Activated naive CD8-positive, alpha-beta T cell treated with anti-CD3 and anti-CD28 coated beads for 36 hours (primary cell): ENCODE measurements at regions not wholly inside any gene's neighbourhood (a gene's known extent, or its start where the extent isn't known, plus 50 kb on each side); places are given as distances from the start of the nearest gene placed in this dataset.
"Not testable (repeated sequence)": the region's sequence is repeated elsewhere in the genome, so short reads cannot be mapped to it uniquely, and the experiment has no call there.

Experiments
- DNase-seq: peaks from one replicate; pipeline ENCODE4 v3.0.0; 2021
- H3K27ac Mint-ChIP-seq: one replicate; pipeline ENCODE4 v1.8.0; 2022; ENCODE audit warnings: mild to moderate bottlenecking, moderate library complexity, mixed read lengths
- H3K27me3 Mint-ChIP-seq: one replicate; pipeline ENCODE4 v1.8.0; 2022; ENCODE audit warnings: mild to moderate bottlenecking, mixed read lengths
- H3K36me3 Mint-ChIP-seq: one replicate; pipeline ENCODE4 v1.8.0; 2021; ENCODE audit warnings: mild to moderate bottlenecking, mixed read lengths
- H3K4me1 Mint-ChIP-seq: one replicate; pipeline ENCODE4 v1.8.0; 2021; ENCODE audit warnings: mixed read lengths
- H3K4me3 Mint-ChIP-seq: one replicate; pipeline ENCODE4 v1.8.0; 2022; ENCODE audit warnings: mild to moderate bottlenecking, moderate library complexity, mixed read lengths
- H3K9me3 Mint-ChIP-seq: one replicate; pipeline ENCODE4 v1.8.0; 2022; ENCODE audit warnings: mixed read lengths

- DNase-seq: no peak
Measured at GRCh38 chr3:87836026-87836425, 222.8 kb downstream of the CGGBP1 start.

GRCh38 chr3:87835236-87835635 lies 223.6 kb downstream of the CGGBP1 start:
- Mint-ChIP-seq H3K4me1 (no peaks in the 10 kb centered on the region), H3K27ac (no peak overlapping the region), H3K9me3 (peaks cover 4% of the 10 kb centered on the region), H3K4me3 (no peak overlapping the region), H3K36me3 (no peaks in the 10 kb centered on the region), H3K27me3 (no peaks in the 10 kb centered on the region)
- DNase-seq: no peak

More at GRCh38 chr3:87836026-87836425, 222.8 kb downstream of the CGGBP1 start:
- H3K27ac Mint-ChIP-seq: no peak overlapping the region
- H3K36me3 Mint-ChIP-seq: no peaks in the 10 kb centered on the region
- H3K9me3 Mint-ChIP-seq: peaks cover 6% of the 10 kb centered on the region
- no peaks in the 10 kb centered on the region for H3K27me3 Mint-ChIP-seq
- no peaks in the 10 kb centered on the region for H3K4me1 Mint-ChIP-seq
- no peak overlapping the region for H3K4me3 Mint-ChIP-seq

- Mint-ChIP-seq H3K4me3 (no peak overlapping the region), H3K27ac (no peak overlapping the region), H3K4me1 (no peaks in the 10 kb centered on the region)
Measured at GRCh38 chr3:87834327-87834726, 224.5 kb downstream of the CGGBP1 start.

GRCh38 chr3:87833039-87833377 lies 225.8 kb downstream of the CGGBP1 start:
- Mint-ChIP-seq H3K4me3 (no peak overlapping the region), H3K27me3 (no peaks in the 10 kb centered on the region), H3K9me3 (no peaks in the 10 kb centered on the region), H3K4me1 (no peaks in the 10 kb centered on the region), H3K36me3 (no peaks in the 10 kb centered on the region), H3K27ac (no peak overlapping the region)
- DNase-seq: no peak

More at GRCh38 chr3:87834327-87834726, 224.5 kb downstream of the CGGBP1 start:
- no peaks in the 10 kb centered on the region for H3K36me3 Mint-ChIP-seq
- H3K27me3 Mint-ChIP-seq: no peaks in the 10 kb centered on the region
- peaks cover 3% of the 10 kb centered on the region for H3K9me3 Mint-ChIP-seq
- no peak for DNase-seq

GRCh38 chr3:87828046-87828445 lies 230.8 kb downstream of the CGGBP1 start:
- no peak for DNase-seq
- Mint-ChIP-seq H3K4me3 (no peak overlapping the region), H3K27me3 (peaks cover 8% of the 10 kb centered on the region), H3K27ac (no peak overlapping the region), H3K36me3 (no peaks in the 10 kb centered on the region), H3K9me3 (no peaks in the 10 kb centered on the region), H3K4me1 (no peaks in the 10 kb centered on the region)

GRCh38 chr3:87822563-87822962 lies 236.2 kb downstream of the CGGBP1 start:
- no peak overlapping the region for H3K4me3 Mint-ChIP-seq
- no peak for DNase-seq
- no peak overlapping the region for H3K27ac Mint-ChIP-seq
- peaks cover 8% of the 10 kb centered on the region for H3K27me3 Mint-ChIP-seq
- no peaks in the 10 kb centered on the region for H3K36me3 Mint-ChIP-seq
- H3K4me1 Mint-ChIP-seq: no peaks in the 10 kb centered on the region
- no peaks in the 10 kb centered on the region for H3K9me3 Mint-ChIP-seq

- not testable (repeated sequence) for H3K4me3 Mint-ChIP-seq, H3K9me3 Mint-ChIP-seq, H3K27ac Mint-ChIP-seq, H3K36me3 Mint-ChIP-seq, H3K4me1 Mint-ChIP-seq, DNase-seq
- peaks cover 10% of the 10 kb centered on the region for H3K27me3 Mint-ChIP-seq
Measured at GRCh38 chr3:87813503-87813902, 245.3 kb downstream of the CGGBP1 start.

GRCh38 chr3:87811953-87812352 lies 246.9 kb downstream of the CGGBP1 start:
- H3K4me1 Mint-ChIP-seq: no peaks in the 10 kb centered on the region
- H3K4me3 Mint-ChIP-seq: no peak overlapping the region
- no peak overlapping the region for H3K27ac Mint-ChIP-seq
- no peaks in the 10 kb centered on the region for H3K36me3 Mint-ChIP-seq
- peaks cover 5% of the 10 kb centered on the region for H3K9me3 Mint-ChIP-seq
- H3K27me3 Mint-ChIP-seq: peaks cover 15% of the 10 kb centered on the region
- no peak for DNase-seq

- H3K4me1 Mint-ChIP-seq: peaks cover 3% of the 10 kb centered on the region
- no peak overlapping the region for H3K27ac Mint-ChIP-seq
- peaks cover 5% of the 10 kb centered on the region for H3K9me3 Mint-ChIP-seq
- H3K4me3 Mint-ChIP-seq: no peak overlapping the region
- H3K27me3 Mint-ChIP-seq: peaks cover 19% of the 10 kb centered on the region
- H3K36me3 Mint-ChIP-seq: no peaks in the 10 kb centered on the region
- no peak for DNase-seq
Measured at GRCh38 chr3:87810452-87811016, 248.3 kb downstream of the CGGBP1 start.

GRCh38 chr3:87805670-87806069 lies 253.1 kb downstream of the CGGBP1 start:
- Mint-ChIP-seq H3K36me3 (no peaks in the 10 kb centered on the region), H3K4me3 (no peak overlapping the region), H3K27ac (no peak overlapping the region), H3K9me3 (no peaks in the 10 kb centered on the region), H3K4me1 (peaks cover 3% of the 10 kb centered on the region), H3K27me3 (peaks cover 27% of the 10 kb centered on the region)
- DNase-seq: no peak

GRCh38 chr3:87801409-87801808 lies 257.4 kb downstream of the CGGBP1 start:
- DNase-seq: no peak
- Mint-ChIP-seq H3K4me1 (peaks cover 4% of the 10 kb centered on the region), H3K9me3 (no peaks in the 10 kb centered on the region), H3K4me3 (no peak overlapping the region), H3K27ac (no peak overlapping the region), H3K27me3 (peaks cover 44% of the 10 kb centered on the region), H3K36me3 (no peaks in the 10 kb centered on the region)

- no peak overlapping the region for H3K4me3 Mint-ChIP-seq
- no peaks in the 10 kb centered on the region for H3K36me3 Mint-ChIP-seq
Measured at GRCh38 chr3:87800516-87800915, 258.3 kb downstream of the CGGBP1 start.

GRCh38 chr3:87798567-87798947 lies 260.2 kb downstream of the CGGBP1 start:
- Mint-ChIP-seq H3K36me3 (no peaks in the 10 kb centered on the region), H3K27ac (no peak overlapping the region), H3K27me3 (peaks cover 66% of the 10 kb centered on the region), H3K4me1 (peaks cover 12% of the 10 kb centered on the region), H3K4me3 (no peak overlapping the region), H3K9me3 (no peaks in the 10 kb centered on the region)
- DNase-seq: no peak

More at GRCh38 chr3:87800516-87800915, 258.3 kb downstream of the CGGBP1 start:
- no peaks in the 10 kb centered on the region for H3K9me3 Mint-ChIP-seq
- H3K27ac Mint-ChIP-seq: no peak overlapping the region
- H3K27me3 Mint-ChIP-seq: peaks cover 51% of the 10 kb centered on the region
- no peak for DNase-seq
- H3K4me1 Mint-ChIP-seq: peaks cover 6% of the 10 kb centered on the region

- H3K4me3 Mint-ChIP-seq: no peak overlapping the region
- peaks cover 18% of the 10 kb centered on the region for H3K4me1 Mint-ChIP-seq
- no peaks in the 10 kb centered on the region for H3K9me3 Mint-ChIP-seq
- DNase-seq: no peak
- no peak overlapping the region for H3K27ac Mint-ChIP-seq
- peaks cover 69% of the 10 kb centered on the region for H3K27me3 Mint-ChIP-seq
- no peaks in the 10 kb centered on the region for H3K36me3 Mint-ChIP-seq
Measured at GRCh38 chr3:87797872-87798566, 260.8 kb downstream of the CGGBP1 start.

GRCh38 chr3:87796843-87797185 lies 262.0 kb downstream of the CGGBP1 start:
- H3K27me3 Mint-ChIP-seq: peaks cover 76% of the 10 kb centered on the region
- no peak overlapping the region for H3K4me3 Mint-ChIP-seq
- H3K9me3 Mint-ChIP-seq: no peaks in the 10 kb centered on the region
- DNase-seq: no peak
- no peak overlapping the region for H3K27ac Mint-ChIP-seq
- H3K36me3 Mint-ChIP-seq: no peaks in the 10 kb centered on the region
- peaks cover 26% of the 10 kb centered on the region for H3K4me1 Mint-ChIP-seq

- no peak overlapping the region for H3K4me3 Mint-ChIP-seq
- DNase-seq: no peak
- H3K27ac Mint-ChIP-seq: no peak overlapping the region
- H3K4me1 Mint-ChIP-seq: peaks cover 26% of the 10 kb centered on the region
- no peaks in the 10 kb centered on the region for H3K9me3 Mint-ChIP-seq
- H3K36me3 Mint-ChIP-seq: no peaks in the 10 kb centered on the region
- H3K27me3 Mint-ChIP-seq: peaks cover 78% of the 10 kb centered on the region
Measured at GRCh38 chr3:87796137-87796842, 262.5 kb downstream of the CGGBP1 start.
